OCI-LY1 (cell line): ENCODE measurements at regions not wholly inside any gene's neighbourhood (a gene's known extent, or its start where the extent isn't known, plus 50 kb on each side); places are given as distances from the start of the nearest gene placed in this dataset.

Source experiments
- H2AFZ ChIP-seq: fragments of 200-600 bp; sonication (generic), shearing (Covaris generic); 2 replicates; pipeline ENCODE4 v1.6.0; 2014; ENCODE audit warnings: antibody characterized with exemption, mild to moderate bottlenecking, low read length
- H3F3A ChIP-seq: fragments of 200-600 bp; sonication (generic), shearing (Covaris generic); 2 replicates; pipeline ENCODE4 v1.6.0; 2014; ENCODE audit warnings: mild to moderate bottlenecking, antibody characterized with exemption, low read length, moderate library complexity; ENCODE audit not compliant: insufficient read depth
- H3K27ac ChIP-seq: fragments of 200-600 bp; sonication (generic); 2 replicates; pipeline ENCODE4 v1.5.1; 2014; ENCODE audit warnings: low read length, mixed run types, mild to moderate bottlenecking, low read depth; ENCODE audit not compliant: poor library complexity, severe bottlenecking
- H3K27me3 ChIP-seq: fragments of 200-600 bp; sonication (generic); 2 replicates; pipeline ENCODE4 v1.6.0; 2014; ENCODE audit warnings: antibody characterized with exemption, mild to moderate bottlenecking, low read length, moderate library complexity; ENCODE audit not compliant: insufficient read depth
- H3K36me3 ChIP-seq: fragments of 200-600 bp; sonication (generic); 2 replicates; pipeline ENCODE4 v1.6.1; 2014; ENCODE audit warnings: mild to moderate bottlenecking, antibody characterized with exemption, low read length, moderate library complexity, mixed read lengths; ENCODE audit not compliant: insufficient read depth
- H3K4me1 ChIP-seq: fragments of 200-600 bp; sonication (generic); 2 replicates; pipeline ENCODE4 v1.5.1; 2014; ENCODE audit warnings: mild to moderate bottlenecking, low read length, moderate library complexity; ENCODE audit not compliant: insufficient read depth, severe bottlenecking
- H3K4me2 ChIP-seq: fragments of 200-600 bp; sonication (generic), shearing (Covaris generic); 2 replicates; pipeline ENCODE4 v1.6.1; 2014; ENCODE audit warnings: low read length
- H3K4me3 ChIP-seq: fragments of 200-600 bp; sonication (generic); 2 replicates; pipeline ENCODE4 v1.5.1; 2014; ENCODE audit warnings: low read length, low read depth, mild to moderate bottlenecking, mixed read lengths; ENCODE audit not compliant: poor library complexity, severe bottlenecking
- H3K79me2 ChIP-seq: fragments of 200-600 bp; shearing (Covaris generic); 2 replicates; pipeline ENCODE4 v1.6.1; 2016; ENCODE audit warnings: mixed run types, low read length, mixed read lengths; ENCODE audit not compliant: insufficient read depth
- H3K9ac ChIP-seq: fragments of 200-600 bp; sonication (generic), shearing (Covaris generic); 2 replicates; pipeline ENCODE4 v1.6.1; 2014; ENCODE audit warnings: mild to moderate bottlenecking, low read length, mixed read lengths
- H3K9me2 ChIP-seq: fragments of 200-600 bp; sonication (generic), shearing (Covaris generic); 2 replicates; pipeline ENCODE4 v1.6.1; 2014; ENCODE audit warnings: low read depth, mild to moderate bottlenecking, low read length, mixed read lengths
- H3K9me3 ChIP-seq: fragments of 200-600 bp; shearing (Covaris generic); 2 replicates; pipeline ENCODE4 v1.6.1; 2014; ENCODE audit warnings: low read length, mixed read lengths
- H4K20me1 ChIP-seq: fragments of 200-600 bp; sonication (generic), shearing (Covaris generic); 2 replicates; pipeline ENCODE4 v1.6.0; 2016; ENCODE audit warnings: mild to moderate bottlenecking, low read length; ENCODE audit not compliant: insufficient read depth
- CTCF ChIP-seq: fragments of 200-600 bp; sonication (generic), shearing (Covaris generic); IDR thresholded peaks from 2 replicates; pipeline ENCODE4 v1.5.1; 2017; ENCODE audit warnings: mild to moderate bottlenecking, antibody characterized with exemption, low read length, moderate library complexity, mixed read lengths
- EZH2 ChIP-seq: fragments of 200-600 bp; sonication (generic), shearing (Covaris generic); IDR thresholded peaks from 2 replicates; pipeline ENCODE4 v1.8.0; 2017; ENCODE audit warnings: borderline replicate concordance, mixed run types, mild to moderate bottlenecking, antibody characterized with exemption, low read length, moderate library complexity, mixed read lengths

GRCh38 chr11:127059750-127060149, 59.2 kb upstream of the KIRREL3 start:
- H3F3A ChIP-seq, result no peaks in the 10 kb centered on the region

GRCh38 chr11:127059286-127059685, 58.7 kb upstream of the KIRREL3 start:
- no peak overlapping the region for H3K4me2 ChIP-seq
- H3K27me3 ChIP-seq, result no peaks in the 10 kb centered on the region
- no peak overlapping the region for H3K9ac ChIP-seq
- H3K36me3 ChIP-seq, result no peaks in the 10 kb centered on the region
- H2AFZ ChIP-seq, result no peak overlapping the region
- H3K4me3 ChIP-seq, result no peak overlapping the region
- H3K27ac ChIP-seq, result no peak overlapping the region
- no peaks in the 10 kb centered on the region for H3F3A ChIP-seq
- H3K9me2 ChIP-seq, result no peaks in the 10 kb centered on the region
- no peaks in the 10 kb centered on the region for H4K20me1 ChIP-seq
- TF ChIP-seq EZH2 (no peak), CTCF (no peak)
- no peaks in the 10 kb centered on the region for H3K4me1 ChIP-seq
- no peaks in the 10 kb centered on the region for H3K9me3 ChIP-seq
- no peaks in the 10 kb centered on the region for H3K79me2 ChIP-seq

More at GRCh38 chr11:127059750-127060149, 59.2 kb upstream of the KIRREL3 start:
- no peaks in the 10 kb centered on the region for H3K9me2 ChIP-seq
- H2AFZ ChIP-seq, result no peak overlapping the region
- H3K4me1 ChIP-seq, result no peaks in the 10 kb centered on the region
- no peak overlapping the region for H3K4me2 ChIP-seq
- no peak overlapping the region for H3K9ac ChIP-seq
- no peaks in the 10 kb centered on the region for H3K36me3 ChIP-seq
- no peaks in the 10 kb centered on the region for H3K27me3 ChIP-seq
- H3K79me2 ChIP-seq, result no peaks in the 10 kb centered on the region
- H4K20me1 ChIP-seq, result no peaks in the 10 kb centered on the region
- no peak overlapping the region for H3K4me3 ChIP-seq
- H3K9me3 ChIP-seq, result no peaks in the 10 kb centered on the region
- H3K27ac ChIP-seq, result no peak overlapping the region
- no peak for TF ChIP-seq CTCF
- no peak for TF ChIP-seq EZH2

- no peaks in the 10 kb centered on the region for H3K27me3 ChIP-seq
- no peaks in the 10 kb centered on the region for H3F3A ChIP-seq
- H3K4me3 ChIP-seq, result no peak overlapping the region
- no peak overlapping the region for H3K9ac ChIP-seq
- no peaks in the 10 kb centered on the region for H3K9me2 ChIP-seq
- no peaks in the 10 kb centered on the region for H3K4me1 ChIP-seq
- no peaks in the 10 kb centered on the region for H4K20me1 ChIP-seq
- no peak for TF ChIP-seq CTCF
- no peak for TF ChIP-seq EZH2
- no peak overlapping the region for H3K4me2 ChIP-seq
- H3K79me2 ChIP-seq, result no peaks in the 10 kb centered on the region
- no peak overlapping the region for H3K27ac ChIP-seq
- H3K36me3 ChIP-seq, result no peaks in the 10 kb centered on the region
- H3K9me3 ChIP-seq, result no peaks in the 10 kb centered on the region
- H2AFZ ChIP-seq, result no peak overlapping the region
These were observed 58.0 kb upstream of the KIRREL3 start for GRCh38 chr11:127058524-127058923.
